ENCODE measurements at regions not wholly inside any gene's neighbourhood (a gene's known extent, or its start where the extent isn't known, plus 50 kb on each side); places are given as distances from the start of the nearest gene placed in this dataset.

GRCh38 chr3:157602424-157602823 lies 99.2 kb upstream of the VEPH1 start:
- peaks cover 0 to 5% (median 2%) of the 10 kb centered on the region in 3 donors for H3K4me1 Mint-ChIP-seq
- no peak overlapping the region for H3K27ac ChIP-seq (ENCODE audit: low read length)
- CTCF ChIA-PET, result interaction anchor here in 1 of 2 donors (1.0 kb wide), 1 partner anchor 12 kb away, joined by 3 read pairs; no protein-coding TSS in a partner anchor
- H3K36me3 ChIP-seq (ENCODE audit: control insufficient read depth in 2 of 2, extremely low read depth in 1 of 2, insufficient read depth in 1 of 2, low read length in 1 of 2), result no peaks in the 10 kb centered on the region
- H3K4me3 ChIP-seq (ENCODE audit: control insufficient read depth in 1 of 2, extremely low read depth in 1 of 2, low read length in 1 of 2), result no peak overlapping the region
- peaks cover 0 to 4% of the 10 kb centered on the region in 2 experiments for H3K27me3 ChIP-seq (replicated peaks in 1 of 2; ENCODE audit: control insufficient read depth in 2 of 2, extremely low read depth in 1 of 2, insufficient read depth in 2 of 2, low read length in 1 of 2)
- no peaks in the 10 kb centered on the region for H3K9me3 Mint-ChIP-seq
- POLR2A ChIA-PET, result no interaction called here
- H3K4me1 ChIP-seq (ENCODE audit: control insufficient read depth in 1 of 2, extremely low read depth in 1 of 2, insufficient read depth in 2 of 2, low read length in 2 of 2), result no peaks in the 10 kb centered on the region
- peaks cover 6 to 12% of the 10 kb centered on the region in 2 donors for H3K27me3 Mint-ChIP-seq
- no peaks in the 10 kb centered on the region for H3K9me3 ChIP-seq
- no peaks in the 10 kb centered on the region for H3K36me3 Mint-ChIP-seq
- no peak for DNase-seq
- ATAC-seq (replicated peaks in 1 of 4), result no peak
- WGBS (ENCODE audit: insufficient coverage), result no CpG with 5 or more reads among the region's 1 CpG
- no peak overlapping the region for H3K4me3 Mint-ChIP-seq
- no peak overlapping the region for H3K27ac Mint-ChIP-seq

- Mint-ChIP-seq H3K27ac (no peak overlapping the region), H3K9me3 (no peaks in the 10 kb centered on the region), H3K4me3 (no peak overlapping the region), H3K4me1 (no peaks in the 10 kb centered on the region), H3K27me3 (peaks cover 13 to 20% of the 10 kb centered on the region in 2 donors), H3K36me3 (no peaks in the 10 kb centered on the region)
- H3K36me3 ChIP-seq (ENCODE audit: control insufficient read depth in 2 of 2, extremely low read depth in 1 of 2, insufficient read depth in 1 of 2, low read length in 1 of 2), result no peaks in the 10 kb centered on the region
- ChIA-PET CTCF (interaction anchor here in 1 of 2 donors (0.7 kb wide), 1 partner anchor 12 kb away, joined by 3 read pairs; no protein-coding TSS in a partner anchor), POLR2A (no interaction called here)
- ATAC-seq (replicated peaks in 1 of 4) (no peak), DNase-seq (no peak)
- no peak overlapping the region for H3K4me3 ChIP-seq (ENCODE audit: control insufficient read depth in 1 of 2, extremely low read depth in 1 of 2, low read length in 1 of 2)
- 55% methylated on average over 3 of the region's 5 CpGs for WGBS (ENCODE audit: insufficient coverage)
- no peaks in the 10 kb centered on the region for H3K9me3 ChIP-seq
- peaks cover 0 to 4% of the 10 kb centered on the region in 2 experiments for H3K27me3 ChIP-seq (replicated peaks in 1 of 2; ENCODE audit: control insufficient read depth in 2 of 2, extremely low read depth in 1 of 2, insufficient read depth in 2 of 2, low read length in 1 of 2)
- no peak overlapping the region for H3K27ac ChIP-seq (ENCODE audit: low read length)
- no peaks in the 10 kb centered on the region for H3K4me1 ChIP-seq (ENCODE audit: control insufficient read depth in 1 of 2, extremely low read depth in 1 of 2, insufficient read depth in 2 of 2, low read length in 2 of 2)
Observed at GRCh38 chr3:157595259-157595658, 92.0 kb upstream of the VEPH1 start.

- Histone ChIP-seq H3K27me3 (replicated peaks in 1 of 2; ENCODE audit: control insufficient read depth in 2 of 2, extremely low read depth in 1 of 2, insufficient read depth in 2 of 2, low read length in 1 of 2) (peaks cover 0 to 4% of the 10 kb centered on the region in 2 experiments), H3K4me1 (ENCODE audit: control insufficient read depth in 1 of 2, extremely low read depth in 1 of 2, insufficient read depth in 2 of 2, low read length in 2 of 2) (no peaks in the 10 kb centered on the region), H3K4me3 (ENCODE audit: control insufficient read depth in 1 of 2, extremely low read depth in 1 of 2, low read length in 1 of 2) (no peak overlapping the region), H3K27ac (ENCODE audit: low read length) (no peak overlapping the region), H3K36me3 (ENCODE audit: control insufficient read depth in 2 of 2, extremely low read depth in 1 of 2, insufficient read depth in 1 of 2, low read length in 1 of 2) (no peaks in the 10 kb centered on the region), H3K9me3 (no peaks in the 10 kb centered on the region)
- H3K4me1 Mint-ChIP-seq, result no peaks in the 10 kb centered on the region
- ATAC-seq (replicated peaks in 1 of 4), result no peak
- no peak overlapping the region for H3K27ac Mint-ChIP-seq
- peaks cover 13 to 20% of the 10 kb centered on the region in 2 donors for H3K27me3 Mint-ChIP-seq
- ChIA-PET CTCF (interaction anchor here (0.7 to 0.8 kb wide), 2 partner anchors 11 to 53 kb away, joined by 3 read pairs; no protein-coding TSS in a partner anchor), POLR2A (no interaction called here)
- no peaks in the 10 kb centered on the region for H3K36me3 Mint-ChIP-seq
- no peaks in the 10 kb centered on the region for H3K9me3 Mint-ChIP-seq
- H3K4me3 Mint-ChIP-seq, result no peak overlapping the region
- no peak for DNase-seq
- WGBS (ENCODE audit: insufficient coverage), result no CpG with 5 or more reads among the region's 4 CpGs
Observed at GRCh38 chr3:157594413-157594812, 91.2 kb upstream of the VEPH1 start.

- H3K36me3 Mint-ChIP-seq, result no peaks in the 10 kb centered on the region
- Histone ChIP-seq H3K36me3 (ENCODE audit: control insufficient read depth in 2 of 2, extremely low read depth in 1 of 2, insufficient read depth in 1 of 2, low read length in 1 of 2) (no peaks in the 10 kb centered on the region), H3K4me3 (ENCODE audit: control insufficient read depth in 1 of 2, extremely low read depth in 1 of 2, low read length in 1 of 2) (no peak overlapping the region), H3K27ac (ENCODE audit: low read length) (no peak overlapping the region), H3K4me1 (ENCODE audit: control insufficient read depth in 1 of 2, extremely low read depth in 1 of 2, insufficient read depth in 2 of 2, low read length in 2 of 2) (no peaks in the 10 kb centered on the region), H3K9me3 (no peaks in the 10 kb centered on the region), H3K27me3 (replicated peaks in 1 of 2; ENCODE audit: control insufficient read depth in 2 of 2, extremely low read depth in 1 of 2, insufficient read depth in 2 of 2, low read length in 1 of 2) (peaks cover 0 to 4% of the 10 kb centered on the region in 2 experiments)
- no peaks in the 10 kb centered on the region for H3K9me3 Mint-ChIP-seq
- ATAC-seq (replicated peaks in 1 of 4) (no peak), DNase-seq (no peak)
- peaks cover 10 to 20% of the 10 kb centered on the region in 2 donors for H3K27me3 Mint-ChIP-seq
- WGBS (ENCODE audit: insufficient coverage), result no CpG with 5 or more reads among the region's 6 CpGs
- CTCF ChIA-PET, result no interaction called here
- H3K4me3 Mint-ChIP-seq, result no peak overlapping the region
- H3K27ac Mint-ChIP-seq, result no peak overlapping the region
- H3K4me1 Mint-ChIP-seq, result no peaks in the 10 kb centered on the region
- POLR2A ChIA-PET, result no interaction called here
Observed at GRCh38 chr3:157592769-157593168, 89.6 kb upstream of the VEPH1 start.

- peaks cover 0 to 2% of the 10 kb centered on the region in 2 experiments for H3K27me3 ChIP-seq (replicated peaks in 1 of 2; ENCODE audit: control insufficient read depth in 2 of 2, extremely low read depth in 1 of 2, insufficient read depth in 2 of 2, low read length in 1 of 2)
- no peak overlapping the region for H3K4me3 Mint-ChIP-seq
- H3K27ac ChIP-seq (ENCODE audit: low read length), result no peak overlapping the region
- WGBS (ENCODE audit: insufficient coverage), result no CpG with 5 or more reads among the region's 1 CpG
- no peak overlapping the region for H3K4me3 ChIP-seq (ENCODE audit: control insufficient read depth in 1 of 2, extremely low read depth in 1 of 2, low read length in 1 of 2)
- H3K36me3 ChIP-seq (ENCODE audit: control insufficient read depth in 2 of 2, extremely low read depth in 1 of 2, insufficient read depth in 1 of 2, low read length in 1 of 2), result no peaks in the 10 kb centered on the region
- ChIA-PET POLR2A (no interaction called here), CTCF (no interaction called here)
- H3K9me3 ChIP-seq, result no peaks in the 10 kb centered on the region
- DNase-seq, result no peak
- peaks cover 3 to 12% of the 10 kb centered on the region in 2 donors for H3K27me3 Mint-ChIP-seq
- ATAC-seq (replicated peaks in 1 of 4), result no peak
- no peaks in the 10 kb centered on the region for H3K4me1 Mint-ChIP-seq
- H3K4me1 ChIP-seq (ENCODE audit: control insufficient read depth in 1 of 2, extremely low read depth in 1 of 2, insufficient read depth in 2 of 2, low read length in 2 of 2), result no peaks in the 10 kb centered on the region
- H3K9me3 Mint-ChIP-seq, result no peaks in the 10 kb centered on the region
- no peaks in the 10 kb centered on the region for H3K36me3 Mint-ChIP-seq
- no peak overlapping the region for H3K27ac Mint-ChIP-seq
Observed at GRCh38 chr3:157590273-157590672, 87.1 kb upstream of the VEPH1 start.

- Mint-ChIP-seq H3K4me3 (no peak overlapping the region), H3K9me3 (no peaks in the 10 kb centered on the region), H3K4me1 (no peaks in the 10 kb centered on the region), H3K36me3 (no peaks in the 10 kb centered on the region), H3K27ac (no peak overlapping the region), H3K27me3 (peaks cover 0 to 8% of the 10 kb centered on the region in 2 donors)
- Histone ChIP-seq H3K9me3 (no peaks in the 10 kb centered on the region), H3K27me3 (replicated peaks in 1 of 2; ENCODE audit: control insufficient read depth in 2 of 2, extremely low read depth in 1 of 2, insufficient read depth in 2 of 2, low read length in 1 of 2) (peaks cover 0 to 2% of the 10 kb centered on the region in 2 experiments), H3K4me1 (ENCODE audit: control insufficient read depth in 1 of 2, extremely low read depth in 1 of 2, insufficient read depth in 2 of 2, low read length in 2 of 2) (no peaks in the 10 kb centered on the region), H3K4me3 (ENCODE audit: control insufficient read depth in 1 of 2, extremely low read depth in 1 of 2, low read length in 1 of 2) (no peak overlapping the region), H3K27ac (ENCODE audit: low read length) (no peak overlapping the region), H3K36me3 (ENCODE audit: control insufficient read depth in 2 of 2, extremely low read depth in 1 of 2, insufficient read depth in 1 of 2, low read length in 1 of 2) (no peaks in the 10 kb centered on the region)
- ChIA-PET POLR2A (no interaction called here), CTCF (no interaction called here)
- WGBS (ENCODE audit: insufficient coverage), result 33% methylated on average over 1 of the region's 2 CpGs
- ATAC-seq (replicated peaks in 1 of 4) (no peak), DNase-seq (no peak)
Observed at GRCh38 chr3:157589211-157589610, 86.0 kb upstream of the VEPH1 start.
